DMS 273 (cell line): ENCODE measurements at regions not wholly inside any gene's neighbourhood (a gene's known extent, or its start where the extent isn't known, plus 50 kb on each side); places are given as distances from the start of the nearest gene placed in this dataset.

ENCODE experiments used
- DNase-seq: peaks from one replicate; lab custom pipeline; 2025; ENCODE audit not compliant: unreplicated experiment; lab: John Stamatoyannopoulos, UW

GRCh38 chr1:29478151-29478791 lies 241.9 kb downstream of the PTPRU start:
- no peak for DNase-seq

GRCh38 chr1:29475326-29475725 lies 239.0 kb downstream of the PTPRU start:
- DNase-seq, result no peak

GRCh38 chr1:29474274-29475244 lies 238.2 kb downstream of the PTPRU start:
- no peak for DNase-seq

- peak; percentile 74 for DNase-seq
Observed at GRCh38 chr1:29473161-29473855, 237.0 kb downstream of the PTPRU start.

- peak; percentile 86 for DNase-seq
Observed at GRCh38 chr1:29471487-29472313, 235.4 kb downstream of the PTPRU start.

DNA sequence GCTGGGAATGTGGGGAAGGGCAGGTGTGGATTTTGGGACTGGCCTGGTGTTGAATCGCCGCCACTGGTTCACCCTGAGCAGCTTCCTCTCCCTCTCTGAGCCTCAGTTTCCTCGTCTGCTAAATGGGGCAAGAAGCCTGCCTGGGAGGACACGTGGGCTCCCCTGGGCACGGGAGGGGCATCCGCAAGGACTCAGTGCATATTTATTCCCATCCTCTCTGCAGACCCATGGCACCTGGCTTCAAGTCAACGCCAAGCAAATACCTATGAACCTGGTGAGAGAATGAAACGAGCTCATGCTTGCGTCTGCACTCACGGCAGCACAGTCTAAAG lies 234.4 kb downstream of the PTPRU start:
- no peak for DNase-seq

DNA sequence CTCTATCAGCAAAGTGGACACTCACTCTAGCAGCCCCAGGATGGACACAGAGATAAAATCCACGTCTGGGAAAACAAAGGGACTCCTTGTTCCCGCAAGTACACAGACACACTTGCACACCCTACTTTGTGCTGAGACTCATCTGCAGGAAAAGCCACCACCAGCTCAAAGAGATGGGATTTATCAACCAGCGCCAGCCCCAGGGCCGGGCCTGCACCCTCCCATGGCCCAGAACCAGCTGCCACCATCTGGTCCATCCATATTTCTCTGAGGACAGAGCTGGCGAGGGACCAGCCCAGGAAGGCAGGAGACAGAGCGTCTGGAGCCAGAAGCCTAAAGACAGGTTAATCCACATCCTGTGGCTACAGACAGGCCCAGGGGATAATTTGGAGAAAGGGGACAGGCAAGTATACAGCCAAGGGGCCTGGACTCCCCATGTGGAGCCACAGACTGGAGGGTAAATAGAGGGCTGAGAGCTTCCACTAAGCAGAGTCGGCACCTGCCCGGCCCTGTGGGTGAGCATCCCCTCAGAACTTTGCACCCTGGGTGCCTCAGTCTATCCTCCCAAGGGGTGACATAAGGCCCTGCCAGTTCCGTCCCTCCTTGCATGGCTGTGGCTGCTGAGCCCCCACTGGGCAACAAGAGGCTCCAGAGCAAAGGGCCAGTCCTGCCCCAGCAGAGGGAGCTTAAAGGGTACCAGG lies 233.9 kb downstream of the PTPRU start:
- DNase-seq, result peak; percentile 96

DNA sequence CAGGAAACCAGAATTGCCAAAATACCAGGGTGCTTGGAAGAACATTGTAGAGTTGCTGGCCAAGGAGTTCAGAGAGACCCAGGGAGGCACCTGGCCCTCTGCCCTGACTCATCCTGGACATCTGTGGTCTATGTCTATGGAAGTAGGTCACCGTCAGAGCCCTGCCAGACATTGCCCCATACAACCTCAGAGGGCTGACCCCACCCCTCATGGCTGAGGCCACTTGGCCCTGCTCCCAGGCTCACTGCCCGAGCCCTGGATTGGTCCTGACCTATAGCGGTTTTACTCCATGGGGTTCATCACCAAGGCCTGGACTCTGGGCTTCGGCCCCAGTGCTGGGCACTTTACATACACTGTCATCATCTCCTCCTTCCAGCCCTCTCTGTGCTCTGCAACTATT lies 233.1 kb downstream of the PTPRU start:
- DNase-seq, result peak; percentile 51

GRCh38 chr1:29467989-29468900 lies 231.9 kb downstream of the PTPRU start:
- DNase-seq, result no peak

DNA sequence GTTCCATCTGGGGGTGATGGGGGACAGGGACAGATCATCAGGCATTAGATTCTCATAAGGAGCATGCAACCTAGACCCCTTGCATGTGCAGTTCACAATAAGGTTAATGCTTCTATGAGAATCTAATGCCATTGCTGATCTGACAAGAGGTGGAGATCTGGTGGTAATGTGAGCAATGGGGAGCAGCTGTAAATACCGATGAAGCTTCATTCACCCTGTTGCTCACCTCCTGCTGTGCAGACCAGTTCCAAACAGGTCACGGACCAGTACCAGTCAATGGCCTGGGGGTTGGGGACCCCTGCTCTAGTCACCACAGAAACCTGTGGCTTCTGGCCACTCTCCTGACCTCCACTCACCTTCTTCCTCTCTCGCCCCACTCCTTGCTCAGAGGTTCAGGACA lies 229.9 kb downstream of the PTPRU start:
- DNase-seq, result no peak

DNA sequence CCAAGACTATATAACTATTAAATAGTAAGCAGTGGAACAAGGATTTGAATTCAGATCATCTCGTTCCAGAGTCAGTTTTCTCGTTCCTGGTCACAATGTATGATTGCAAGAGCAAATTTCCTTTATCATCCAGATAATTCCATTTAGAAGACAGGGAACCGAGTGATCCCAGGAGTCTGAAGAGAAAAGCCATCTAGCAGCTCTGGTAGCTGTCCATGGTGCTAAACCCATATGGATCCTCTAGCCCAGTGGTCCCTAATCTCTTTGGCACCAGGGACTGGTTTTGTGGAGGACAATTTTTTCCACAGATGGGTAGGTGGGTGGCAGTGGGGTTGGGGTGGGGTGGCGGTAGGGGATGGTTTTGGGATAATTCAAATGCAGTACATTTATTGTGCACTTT lies 229.4 kb downstream of the PTPRU start:
- peak; percentile 29 for DNase-seq

DNA sequence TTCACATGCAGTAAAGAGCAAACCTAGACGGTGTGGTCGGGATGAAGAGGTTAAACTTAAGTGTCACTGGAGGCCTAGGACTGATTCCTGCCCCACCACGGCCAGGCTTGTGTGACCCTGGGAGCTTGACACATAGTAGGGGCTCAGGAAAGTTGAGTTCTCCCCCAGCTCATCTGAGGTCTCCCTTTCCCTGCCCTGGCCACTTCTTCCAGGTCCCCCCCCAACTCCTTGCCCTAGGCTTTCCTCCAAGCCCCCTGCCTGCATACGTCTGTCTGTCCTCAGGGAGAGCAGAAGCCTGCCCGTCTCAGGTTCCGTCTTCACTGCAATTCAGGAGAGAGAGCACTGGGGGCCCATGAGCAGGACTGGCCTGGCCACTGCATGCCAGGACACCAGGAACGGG lies 225.8 kb downstream of the PTPRU start:
- DNase-seq, result no peak

DNA sequence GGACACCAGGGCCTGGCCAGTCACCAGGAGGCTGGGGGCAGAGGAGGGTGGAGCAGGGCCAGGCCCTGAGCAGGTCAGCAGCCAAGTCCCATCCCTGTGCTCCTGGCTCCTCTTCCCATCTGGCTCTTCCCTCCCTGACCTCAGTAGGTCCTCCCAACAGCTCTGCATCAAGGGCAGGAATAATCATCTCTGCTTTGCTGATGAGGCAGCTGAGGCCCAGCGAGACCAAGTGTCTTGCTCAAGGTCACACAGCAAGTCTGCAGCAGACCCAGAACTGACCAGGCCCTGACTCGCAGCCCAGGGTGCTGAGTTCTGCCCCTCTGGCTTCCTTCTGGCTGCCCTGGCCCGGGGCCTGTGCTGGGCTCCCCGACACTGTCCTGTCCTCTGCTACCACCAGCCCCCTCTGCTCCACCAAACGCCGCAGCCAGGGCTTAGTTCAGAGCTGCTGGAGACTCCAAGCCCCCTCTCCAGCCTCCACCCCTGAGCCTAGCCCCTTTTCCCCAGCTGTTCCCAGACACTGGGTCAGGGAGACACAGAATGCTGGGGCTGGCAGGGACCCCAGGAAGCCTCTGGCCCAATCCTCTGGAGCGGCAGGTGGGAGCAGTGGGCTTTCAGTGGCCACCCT lies 224.9 kb downstream of the PTPRU start:
- DNase-seq, result no peak

DNA sequence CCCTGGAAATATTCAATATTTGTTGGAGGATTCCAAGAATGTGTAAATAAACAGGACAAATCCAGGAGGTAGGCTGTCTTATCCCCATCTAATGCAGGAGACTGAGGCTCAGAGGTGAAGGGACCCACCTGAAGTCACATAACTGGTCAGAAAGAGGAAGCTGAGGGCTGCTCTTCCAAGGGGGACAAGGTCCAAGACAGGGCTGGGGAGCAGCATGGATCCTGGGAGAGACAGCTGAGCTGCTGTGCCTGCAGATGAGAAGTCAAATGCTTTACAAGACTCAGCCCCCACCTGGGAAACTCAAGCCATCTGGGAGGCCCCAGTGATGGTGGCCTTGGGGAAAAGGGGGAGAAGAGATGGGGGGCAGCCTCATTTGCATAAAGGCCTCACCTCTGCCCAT lies 224.4 kb downstream of the PTPRU start:
- peak; percentile 13 for DNase-seq

DNA sequence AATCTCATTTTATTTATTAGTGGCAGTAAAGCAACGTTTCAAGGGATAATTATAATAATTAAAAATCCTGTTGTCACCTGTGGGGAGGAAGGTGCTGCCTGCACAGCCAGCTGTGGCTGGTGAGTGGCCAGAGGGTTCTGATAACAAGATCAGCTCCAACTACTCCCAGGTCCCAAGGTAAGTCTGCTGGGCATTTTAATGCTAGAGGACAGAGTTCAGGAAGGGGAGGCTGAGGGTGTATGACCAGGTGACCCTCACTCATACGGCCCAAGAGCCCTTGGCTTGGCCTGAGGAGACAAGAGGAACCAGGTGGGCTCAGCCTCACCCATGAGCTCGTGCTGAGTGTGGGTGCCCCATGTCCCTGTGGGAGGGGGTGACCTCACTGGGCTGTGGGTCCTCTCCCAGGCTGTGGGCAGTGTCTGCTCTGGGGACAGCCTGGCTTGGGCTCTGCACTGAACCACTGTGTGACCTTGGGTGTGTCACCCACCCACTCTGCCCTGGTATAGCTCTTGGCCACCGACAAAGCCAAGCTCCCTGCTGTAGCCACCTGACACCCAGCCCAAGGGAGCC lies 223.8 kb downstream of the PTPRU start:
- DNase-seq, result no peak

DNA sequence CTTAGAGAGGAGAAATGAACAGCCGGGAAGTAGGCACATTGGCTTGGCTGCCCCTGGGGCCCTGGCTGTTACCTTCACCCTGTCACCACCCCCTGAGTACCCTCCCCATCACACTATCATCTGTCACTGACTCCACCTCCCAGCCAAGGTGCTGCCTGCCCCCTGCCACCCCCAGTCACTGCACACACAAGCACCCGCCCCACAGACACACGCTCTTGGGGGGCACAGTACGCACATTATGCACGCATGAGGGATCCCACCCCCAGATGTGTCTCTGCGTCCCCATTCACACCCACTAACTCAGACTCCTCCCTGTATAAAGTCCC lies 223.3 kb downstream of the PTPRU start:
- no peak for DNase-seq

DNA sequence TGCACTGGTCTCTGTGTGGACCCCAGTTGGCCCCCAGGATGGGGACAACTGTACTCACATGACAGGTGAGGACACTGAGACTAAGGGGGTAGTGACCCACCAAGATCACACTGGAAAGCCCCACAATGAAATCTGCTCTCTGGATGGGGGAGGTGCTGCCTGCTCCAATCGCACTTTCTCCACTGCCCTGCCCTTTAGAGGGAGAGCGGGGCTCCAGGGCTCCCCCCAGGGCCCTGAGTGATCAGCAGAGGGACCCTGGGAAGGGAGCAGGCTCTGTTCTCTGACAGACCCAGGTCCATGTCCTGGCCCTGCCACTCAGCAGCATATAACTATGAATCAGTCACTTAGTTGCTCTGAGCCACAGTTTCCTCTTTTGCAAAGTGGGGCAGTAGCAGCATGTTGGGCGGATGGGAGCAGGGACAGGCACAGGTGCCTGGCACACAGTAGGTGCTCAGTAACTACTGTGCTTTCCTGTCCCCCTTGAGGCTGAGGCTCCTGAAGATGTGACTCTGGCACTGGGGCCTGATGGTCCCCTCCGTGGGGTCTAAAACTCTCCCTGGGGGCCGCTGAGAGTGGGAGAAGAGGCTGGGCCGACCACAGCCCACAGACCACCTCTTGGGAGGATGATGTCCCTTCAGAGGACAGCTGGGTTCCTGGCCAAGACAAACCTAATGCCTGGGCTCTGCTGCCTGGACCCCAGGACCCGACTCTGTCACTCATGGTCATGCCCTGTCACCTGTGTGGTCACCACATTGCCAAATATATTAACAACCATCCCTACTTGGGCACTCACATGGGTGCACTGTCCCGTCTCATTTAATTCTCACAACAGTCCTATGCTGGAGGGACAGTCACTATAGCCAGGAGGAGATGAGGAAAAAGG lies 222.7 kb downstream of the PTPRU start:
- DNase-seq, result no peak
